NCI-H1694 treated with DMSO at 0.1 percent for 48 hours (cell line): ENCODE measurements at regions not wholly inside any gene's neighbourhood (a gene's known extent, or its start where the extent isn't known, plus 50 kb on each side); places are given as distances from the start of the nearest gene placed in this dataset.

Source experiments
- DNase-seq: peaks from one replicate; lab custom pipeline; 2025; lab: John Stamatoyannopoulos, UW

DNA sequence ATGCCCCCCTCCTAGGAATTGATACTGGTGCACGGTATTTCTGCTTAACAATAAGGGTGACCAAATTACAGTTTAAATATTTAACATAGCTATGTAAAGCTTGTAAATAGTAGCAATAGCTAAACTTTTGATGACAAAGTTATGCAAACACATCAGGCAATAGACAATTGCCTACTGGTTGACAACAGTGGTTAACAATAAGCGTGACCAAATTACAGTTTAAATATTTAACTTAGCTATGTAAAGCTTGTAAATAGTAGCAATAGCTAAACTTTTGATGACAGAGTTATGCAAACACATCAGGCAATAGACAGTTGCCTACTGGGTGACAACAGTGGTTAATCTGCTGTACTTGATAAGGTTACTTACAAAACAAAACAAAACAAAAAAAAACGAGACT is 886.5 kb upstream of the FLRT2 start:
- no peak for DNase-seq

DNA sequence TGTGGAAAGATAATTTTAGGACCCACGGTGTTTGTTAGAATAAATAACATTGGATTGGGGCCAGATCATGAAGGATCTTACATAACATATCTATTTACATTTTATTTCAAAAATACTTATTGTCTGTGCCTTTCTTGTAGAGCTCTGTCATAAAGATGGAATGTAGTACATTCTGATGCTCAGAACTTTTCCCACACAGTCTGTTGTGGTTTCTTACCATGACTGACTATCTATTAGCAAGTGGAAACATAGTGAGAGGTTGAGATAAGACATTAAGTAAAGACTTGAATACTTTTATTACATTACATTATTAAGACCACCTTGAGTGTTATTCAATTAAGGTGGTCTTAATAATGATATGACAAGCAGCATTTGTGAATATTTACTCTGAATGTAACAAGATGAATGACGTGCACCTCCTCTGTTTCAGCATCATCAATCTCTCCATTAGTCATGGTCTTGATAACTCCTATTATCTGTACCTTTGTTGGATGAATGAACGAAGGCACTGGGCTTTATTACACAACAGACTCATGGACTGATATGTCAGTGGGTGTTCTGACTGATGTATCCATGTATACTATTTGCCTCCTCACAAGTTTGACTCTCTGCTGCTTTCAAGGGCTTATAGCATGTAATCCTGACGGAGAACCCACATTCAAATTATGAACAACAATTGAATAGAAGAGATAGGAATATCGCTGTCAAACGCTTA is 883.0 kb upstream of the FLRT2 start:
- no peak for DNase-seq

DNA sequence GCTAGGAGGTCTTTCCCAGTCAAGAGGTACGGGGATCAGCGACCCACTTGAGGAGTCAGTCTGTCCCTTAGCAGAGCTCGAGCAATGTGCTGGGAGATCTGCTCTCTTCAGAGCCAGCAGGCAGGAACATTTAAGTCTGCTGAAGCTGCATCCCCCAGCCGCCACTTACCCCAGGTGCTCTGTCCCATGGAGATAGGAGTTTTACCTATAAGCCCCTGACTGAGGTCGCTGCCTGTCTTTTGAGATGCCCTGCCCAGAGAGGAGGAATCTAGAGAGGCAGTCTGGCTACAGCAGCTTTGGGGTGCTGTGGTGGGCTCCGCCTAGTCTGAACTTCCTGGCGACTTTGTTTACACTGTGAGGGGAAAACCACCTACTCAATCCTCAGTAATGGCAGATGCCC is 874.9 kb upstream of the FLRT2 start:
- no peak for DNase-seq

DNA sequence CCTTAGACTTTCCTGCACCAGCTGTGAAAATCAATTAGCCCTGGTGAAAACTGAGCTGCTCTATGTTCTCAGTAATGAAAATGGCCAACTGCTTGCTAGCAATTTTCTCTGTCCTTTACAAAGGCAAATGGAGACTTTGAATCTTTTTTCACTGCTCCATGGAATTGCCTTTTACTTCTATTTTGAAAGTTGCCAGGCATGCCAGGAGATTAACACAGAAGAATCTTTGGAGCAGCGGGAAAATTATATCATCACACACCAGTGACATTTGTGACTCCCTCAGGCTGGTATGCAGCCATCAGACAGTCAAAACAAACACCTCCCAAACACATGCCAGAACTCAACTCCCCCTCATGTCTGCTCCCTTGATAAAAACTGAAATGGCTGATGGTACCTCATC is 872.0 kb upstream of the FLRT2 start:
- no peak for DNase-seq

DNA sequence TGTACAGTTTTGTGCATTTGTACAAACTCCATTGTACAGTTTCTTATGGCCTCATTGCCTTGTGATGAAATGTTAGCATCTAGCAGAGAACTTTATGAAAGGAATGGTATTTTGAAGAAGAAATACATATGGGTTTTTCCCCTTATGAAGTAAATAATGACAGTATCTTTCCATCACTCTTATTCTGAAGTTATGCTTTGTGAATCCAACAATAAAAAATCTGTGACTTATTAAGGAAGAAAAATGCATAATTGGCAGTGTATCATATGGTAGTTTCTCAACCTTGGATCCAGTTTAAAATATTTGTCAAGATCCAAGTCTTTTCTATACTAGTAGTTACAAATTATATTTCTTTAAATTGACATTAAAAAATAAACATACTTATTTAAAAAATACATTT is 859.1 kb upstream of the FLRT2 start:
- no peak for DNase-seq

DNA sequence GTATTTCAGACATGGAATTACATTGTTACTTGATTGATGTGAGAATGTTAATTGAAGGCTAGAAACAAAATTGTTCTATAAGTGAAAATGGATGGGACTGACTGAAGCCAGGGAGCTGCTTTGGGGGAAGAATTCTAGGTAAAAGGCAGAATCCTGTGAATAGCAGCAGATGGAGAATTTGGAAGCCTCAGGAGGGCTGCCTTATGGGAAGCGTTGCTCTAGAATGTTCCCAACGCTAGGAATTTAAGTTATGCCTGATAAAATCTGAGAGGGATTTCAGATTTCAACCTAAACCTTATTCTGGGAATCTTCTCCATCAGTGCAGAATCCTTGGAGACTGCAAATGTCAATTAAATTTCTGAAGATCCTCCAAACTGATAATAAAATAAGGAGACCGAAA is 858.2 kb upstream of the FLRT2 start:
- DNase-seq = no peak

DNA sequence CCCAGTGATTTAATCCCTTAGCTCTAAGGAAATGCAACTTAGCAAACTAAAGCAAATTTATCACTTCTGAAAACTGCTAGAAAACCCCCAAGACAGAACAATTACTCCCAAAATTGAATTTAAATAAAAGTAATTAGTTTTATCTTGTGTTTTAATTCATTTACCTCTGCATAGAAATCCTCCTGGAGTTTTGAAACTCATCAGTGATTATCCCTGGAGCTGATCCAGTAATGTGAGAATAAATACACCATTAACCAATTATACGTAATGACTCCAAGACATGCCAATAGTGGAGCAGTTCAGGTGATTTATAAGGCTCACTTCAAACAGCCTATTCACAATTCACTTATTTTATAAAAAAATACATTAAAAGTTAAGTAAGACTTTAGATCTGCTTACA is 855.3 kb upstream of the FLRT2 start:
- no peak for DNase-seq

DNA sequence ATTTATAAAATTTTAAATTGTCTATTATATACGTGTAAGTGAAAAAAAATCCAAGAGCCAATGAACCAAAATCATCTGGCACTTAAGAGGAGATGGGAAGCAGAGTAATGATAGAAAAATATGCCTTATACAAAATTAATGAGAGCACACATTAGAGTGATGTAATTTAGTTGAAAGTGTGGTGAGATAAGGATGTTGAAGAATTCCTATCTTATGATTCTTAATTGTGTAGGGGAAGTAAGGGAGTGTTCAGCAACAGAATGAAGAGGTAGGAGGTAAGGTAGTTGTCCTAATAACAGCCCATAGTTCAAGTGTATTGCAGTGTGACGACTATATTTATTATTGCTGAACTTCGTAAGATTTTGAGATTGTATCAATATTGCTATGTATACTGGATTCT is 843.4 kb upstream of the FLRT2 start:
- no peak for DNase-seq

DNA sequence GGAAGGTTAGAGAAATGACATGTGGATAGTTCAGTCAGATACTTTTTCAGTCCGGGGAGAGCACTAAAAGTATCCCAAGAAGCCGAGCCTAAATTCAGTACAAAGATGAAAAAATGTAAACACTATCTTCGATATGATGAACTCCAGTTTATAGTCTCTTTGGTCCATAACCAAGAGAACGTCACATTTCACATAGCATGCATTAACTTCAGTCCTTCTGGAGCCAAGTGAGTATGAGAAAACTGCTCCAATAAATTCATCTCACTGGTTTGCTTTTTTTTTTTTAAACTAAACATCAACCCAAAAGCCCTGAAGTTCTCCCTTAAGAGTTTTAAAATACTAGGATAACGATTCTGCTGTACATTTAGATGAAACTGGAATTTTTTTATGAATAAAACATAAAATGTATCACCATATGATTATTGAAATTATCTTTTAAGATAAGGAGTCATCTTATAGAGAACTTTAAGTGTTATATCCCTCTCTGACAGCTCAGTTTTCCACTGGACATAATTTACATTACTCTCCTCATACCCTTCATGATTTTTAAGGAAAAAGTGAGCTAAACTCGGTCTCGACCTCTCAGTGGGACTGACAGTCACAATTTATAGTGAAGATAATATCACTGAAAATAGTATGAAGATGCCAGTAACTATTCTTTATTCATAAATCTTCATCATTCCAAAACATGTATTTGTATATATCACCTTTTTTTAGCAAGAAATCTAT is 841.5 kb upstream of the FLRT2 start:
- no peak for DNase-seq

DNA sequence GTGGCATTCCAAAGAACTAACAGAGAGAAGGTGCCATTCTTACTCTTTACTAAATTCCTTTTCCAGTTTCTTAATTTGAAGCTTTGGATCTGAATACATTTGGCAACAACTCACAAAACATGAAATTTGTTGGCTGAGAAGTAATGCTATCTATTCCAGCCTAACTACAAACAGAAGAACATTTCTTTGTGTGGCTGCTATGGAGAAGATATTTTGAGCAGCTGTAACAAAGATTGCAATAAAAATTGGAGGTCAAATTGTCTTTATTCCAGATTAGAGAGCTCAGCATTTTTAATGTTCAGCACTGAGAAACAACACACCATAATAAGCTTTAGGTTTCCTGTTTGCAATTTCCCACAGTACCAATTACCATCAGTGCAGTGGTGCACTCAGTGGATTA is 835.8 kb upstream of the FLRT2 start:
- no peak for DNase-seq

DNA sequence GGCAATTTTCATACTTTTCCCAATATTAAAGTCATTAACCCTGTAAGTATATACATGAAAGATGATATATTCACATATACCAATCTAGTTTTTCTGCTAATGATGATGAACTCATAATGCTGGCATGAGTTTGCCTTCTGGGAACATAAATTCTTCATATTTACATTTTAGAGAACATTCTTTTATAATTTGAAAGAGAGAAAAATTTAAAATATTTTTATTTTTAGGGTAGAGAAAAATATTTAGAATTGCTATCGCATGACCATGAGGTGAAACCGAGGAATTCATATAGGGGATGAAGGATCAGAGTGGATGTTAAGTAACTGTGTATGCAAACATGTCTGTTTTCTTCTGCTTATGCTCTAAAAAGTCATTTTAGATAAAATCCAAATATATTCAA is 825.3 kb upstream of the FLRT2 start:
- DNase-seq = no peak

DNA sequence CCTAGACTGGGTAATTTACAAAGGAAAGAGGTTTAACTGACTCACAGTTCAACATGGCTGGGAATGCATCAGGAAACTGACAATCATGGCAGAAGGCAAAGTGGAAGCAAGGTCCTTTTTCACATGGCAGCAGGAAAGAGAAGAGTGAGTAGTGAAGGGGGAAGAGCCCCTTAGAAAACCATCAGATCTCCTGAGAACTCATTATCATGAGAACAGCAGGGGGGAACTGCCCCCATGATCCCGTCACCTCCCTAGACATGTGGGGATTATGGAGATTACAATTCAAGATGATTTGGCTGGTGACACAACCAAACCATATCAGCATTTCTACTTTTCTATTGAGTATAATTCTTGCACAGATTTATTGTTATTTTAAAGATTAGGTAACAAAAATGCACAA is 822.1 kb upstream of the FLRT2 start:
- DNase-seq = no peak

DNA sequence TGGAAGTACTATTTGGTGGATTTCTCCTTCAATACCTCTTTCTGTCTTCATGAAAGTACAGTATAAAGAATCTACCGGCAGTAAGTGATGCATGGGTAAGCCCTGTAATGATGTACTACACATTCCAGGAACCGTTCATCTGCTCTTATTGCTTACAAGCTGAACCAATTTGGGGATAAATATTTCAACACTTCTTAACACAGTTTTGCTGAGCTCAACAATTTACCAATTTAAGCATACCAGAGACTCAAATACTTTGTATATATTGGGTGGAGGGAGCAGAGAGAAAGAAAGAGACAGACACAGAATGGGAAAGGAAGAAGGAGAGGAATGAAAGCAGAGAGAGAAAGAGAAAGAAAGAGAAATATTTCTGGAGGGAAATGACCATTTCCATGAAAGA is 821.1 kb upstream of the FLRT2 start:
- no peak for DNase-seq

DNA sequence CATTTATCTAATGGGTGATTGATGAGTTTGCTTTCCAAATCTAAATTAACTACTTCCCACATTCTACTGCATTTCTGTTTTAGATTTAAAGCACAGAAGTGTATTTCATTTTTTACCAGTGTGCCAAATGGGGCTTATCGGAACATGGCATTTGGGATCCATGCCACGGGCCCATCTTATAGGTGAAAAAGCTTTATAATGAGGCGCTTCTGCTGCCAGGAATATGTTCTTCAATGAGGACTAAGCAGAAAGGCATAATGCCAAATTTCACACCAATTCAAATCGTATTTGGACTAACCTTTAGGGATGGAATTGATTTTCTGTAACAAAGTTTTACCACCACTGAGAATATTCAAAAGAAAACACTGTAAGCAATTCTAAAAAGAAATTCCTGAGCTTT is 803.5 kb upstream of the FLRT2 start:
- DNase-seq = no peak

DNA sequence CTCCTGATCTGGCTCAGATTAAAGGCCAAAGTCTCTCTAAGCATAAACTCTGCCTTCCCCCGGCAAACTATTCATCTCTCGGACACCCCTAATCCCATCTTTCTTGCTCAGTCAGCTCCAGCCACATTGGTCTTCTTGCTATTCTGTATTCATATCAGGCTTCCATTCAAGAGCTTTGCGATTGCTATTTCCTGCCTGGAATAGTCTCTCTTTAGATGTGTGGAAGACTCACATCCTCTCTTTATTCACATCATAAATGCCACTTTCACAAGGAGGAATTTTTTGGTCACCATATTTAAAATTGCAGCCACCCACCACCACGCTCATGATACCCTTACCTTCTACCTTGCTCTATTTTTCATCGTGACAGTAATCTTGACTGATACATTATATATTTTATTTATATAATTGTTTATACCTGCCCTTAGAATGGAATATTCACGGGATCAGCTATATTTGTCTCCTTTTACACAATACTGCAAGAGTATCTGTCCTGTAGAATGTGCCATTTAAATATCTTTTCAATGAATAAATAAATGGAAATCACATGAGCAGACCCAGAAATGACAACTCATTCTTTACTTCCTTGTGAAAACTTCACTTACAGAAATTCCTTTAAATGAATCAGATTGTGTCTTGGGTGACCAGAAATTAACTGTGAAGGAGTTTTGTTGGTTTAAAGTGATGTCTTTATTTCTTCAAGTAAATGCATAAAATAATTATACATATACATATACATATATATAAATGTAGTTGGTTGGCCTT is 780.6 kb upstream of the FLRT2 start:
- no peak for DNase-seq

DNA sequence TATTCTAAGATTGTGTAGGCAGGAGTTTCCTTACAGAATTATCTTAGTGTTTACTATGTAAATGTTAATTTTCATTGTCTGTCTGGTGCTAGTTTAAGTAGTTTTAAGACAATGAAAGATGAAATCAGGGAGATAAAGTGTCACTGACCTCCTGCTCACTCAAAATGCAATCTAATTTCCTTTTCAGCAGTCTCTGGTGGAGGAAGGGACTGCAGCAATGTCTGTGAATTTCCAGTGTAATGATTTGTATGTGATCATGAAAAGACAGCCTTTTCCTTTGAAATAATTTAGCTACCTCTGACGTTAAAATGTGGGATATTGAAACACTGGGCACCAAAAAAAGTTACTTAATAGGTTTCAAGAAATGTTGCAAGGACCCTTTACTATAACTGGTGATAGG is 779.7 kb upstream of the FLRT2 start:
- DNase-seq = no peak

DNA sequence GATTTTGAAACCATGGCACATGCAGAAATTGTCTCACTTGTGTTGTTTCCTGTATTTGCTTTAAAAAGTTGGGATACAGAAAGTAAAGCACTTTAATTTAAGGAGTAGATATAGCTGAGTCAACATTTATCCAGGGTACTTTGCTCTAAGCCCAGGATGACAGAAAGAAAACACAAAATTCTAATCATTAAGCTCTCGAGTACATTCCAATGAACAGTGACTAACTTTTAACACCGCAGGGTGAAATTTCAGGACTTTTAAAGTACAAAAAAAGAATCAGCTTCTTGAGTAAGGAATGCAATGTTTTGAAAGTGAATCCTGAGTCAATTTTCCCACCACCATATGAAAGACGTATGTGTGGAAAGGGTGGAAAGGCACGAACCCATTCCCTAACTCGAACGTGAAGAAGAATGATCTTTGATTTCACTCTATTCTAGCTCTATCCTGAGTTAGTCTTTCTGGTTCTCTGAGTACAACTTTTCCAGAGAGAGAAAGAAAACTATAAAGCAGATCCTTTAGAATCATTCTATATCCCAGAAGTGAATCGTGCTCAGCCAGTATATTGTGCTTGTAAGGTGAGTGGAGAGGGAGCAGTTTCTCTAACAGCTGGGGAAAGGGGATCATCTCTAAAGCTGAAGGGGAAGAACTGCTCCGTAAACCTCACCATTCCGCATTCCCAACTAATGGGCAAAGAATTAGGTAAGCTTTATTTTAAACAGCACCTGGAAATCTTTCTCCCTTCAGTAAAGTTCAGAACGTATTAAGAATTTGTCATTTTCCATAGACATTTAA is 779.0 kb upstream of the FLRT2 start:
- DNase-seq = no peak

DNA sequence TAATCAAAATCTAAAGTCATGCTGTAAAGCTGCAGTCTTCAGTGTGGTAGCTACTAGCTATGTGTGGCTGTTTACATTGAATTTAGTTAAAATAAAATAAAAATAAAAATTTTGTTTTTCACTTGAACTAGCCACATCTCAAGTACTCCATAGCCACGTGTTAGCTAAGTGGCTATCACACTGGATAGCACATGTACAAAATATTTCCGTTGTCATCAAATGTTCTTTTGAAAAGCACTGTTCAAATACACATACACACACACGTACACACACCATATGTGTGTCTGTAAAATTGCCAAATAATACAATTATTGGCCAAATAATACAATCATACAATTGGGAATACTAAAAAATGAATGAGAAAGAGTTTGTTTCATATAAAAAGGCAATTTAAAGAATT is 778.2 kb upstream of the FLRT2 start:
- DNase-seq = no peak

DNA sequence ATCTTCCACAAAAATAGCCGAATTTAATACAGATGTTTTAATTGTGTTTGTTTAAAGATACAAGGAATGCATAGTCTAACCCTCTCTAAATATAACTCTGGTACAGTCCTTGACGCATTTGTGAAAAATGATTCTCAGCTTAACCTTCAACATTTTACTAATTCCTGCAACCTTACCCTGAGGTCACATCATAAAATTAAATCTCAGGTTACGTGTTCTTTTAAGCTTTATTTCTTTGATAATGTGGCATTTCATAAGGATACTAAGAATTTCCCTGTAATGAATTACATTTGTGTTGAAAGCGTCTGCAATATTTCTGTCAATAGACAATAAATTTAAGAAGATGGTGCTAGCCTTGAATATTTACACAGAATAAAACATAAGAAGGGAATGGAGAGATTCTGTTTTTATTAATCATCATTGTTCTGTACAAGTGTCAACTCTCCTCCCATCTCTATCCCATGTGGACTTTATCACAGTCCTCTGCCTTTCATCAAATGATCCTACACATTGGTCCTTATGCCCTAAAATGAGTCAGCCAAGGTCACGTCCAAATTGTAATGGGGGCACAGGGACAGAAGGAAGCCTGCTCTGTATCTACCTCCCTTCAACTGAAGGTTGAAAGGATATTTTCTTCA is 769.3 kb upstream of the FLRT2 start:
- no peak for DNase-seq

DNA sequence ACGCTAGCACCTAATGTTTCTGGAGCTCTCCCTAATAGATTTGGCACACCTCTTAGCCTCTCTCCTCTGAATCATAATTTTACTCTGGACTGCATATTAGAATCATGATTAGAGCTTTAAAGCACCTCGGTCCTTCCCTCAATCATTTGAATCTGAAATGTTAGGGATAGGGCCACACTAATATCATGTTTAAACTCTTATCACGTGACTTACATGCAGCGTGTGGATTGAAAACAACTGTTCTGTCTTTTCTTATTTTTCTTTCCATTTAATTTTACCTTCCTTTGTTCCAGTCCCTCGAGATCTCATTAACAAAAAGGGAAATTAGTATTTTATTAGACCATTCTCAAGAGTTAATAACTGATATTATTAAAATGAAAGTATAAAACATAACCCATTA is 762.5 kb upstream of the FLRT2 start:
- no peak for DNase-seq

DNA sequence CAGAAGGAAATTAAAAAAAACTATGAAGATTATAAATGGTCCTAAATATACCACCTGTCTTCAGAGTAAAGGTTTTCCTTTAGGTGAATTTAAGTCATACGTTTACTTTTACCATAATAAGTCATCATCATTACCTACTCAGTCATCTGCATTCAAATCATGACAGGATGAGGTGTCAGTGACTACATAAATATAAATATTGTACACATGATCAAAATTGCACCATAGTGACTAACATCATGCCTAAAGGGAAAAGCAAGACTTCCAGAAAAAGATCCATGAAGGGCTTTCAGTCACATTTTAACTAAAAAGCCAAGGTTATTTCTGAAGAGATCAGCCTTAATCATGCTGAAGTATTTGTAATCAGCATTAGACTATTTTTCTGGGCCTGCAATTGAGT is 759.9 kb upstream of the FLRT2 start:
- no peak for DNase-seq

DNA sequence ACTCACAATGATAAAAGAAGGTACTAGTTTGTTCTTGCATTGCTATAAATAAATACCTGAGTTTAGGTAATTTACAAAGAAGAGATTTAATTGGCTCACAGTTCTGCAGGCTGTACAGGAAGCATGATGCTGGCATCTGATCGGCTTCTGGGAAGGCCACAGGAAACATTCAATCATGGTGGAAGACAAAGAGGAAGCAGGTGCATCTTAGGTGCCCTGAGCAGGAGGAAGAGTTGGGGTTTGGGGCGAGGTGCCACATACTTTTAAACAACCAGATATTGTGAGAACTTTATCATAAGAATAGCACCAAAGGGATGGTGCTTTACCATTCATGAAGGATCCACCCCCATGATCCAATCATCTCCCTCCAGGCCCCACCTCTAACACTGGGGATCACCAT is 752.6 kb upstream of the FLRT2 start:
- no peak for DNase-seq
